HG02970 (cell line): ENCODE measurements at regions not wholly inside any gene's neighbourhood (a gene's known extent, or its start where the extent isn't known, plus 50 kb on each side); places are given as distances from the start of the nearest gene placed in this dataset.

Experiments used
- ATAC-seq: cut with Tn5 transposase; IDR thresholded peaks from one replicate; pipeline ENCODE4 v1.9.1; 2021; ENCODE audit warnings: mild to moderate bottlenecking, moderate library complexity, moderate number of reproducible peaks; ENCODE audit not compliant: unreplicated experiment, low FRiP score

DNA sequence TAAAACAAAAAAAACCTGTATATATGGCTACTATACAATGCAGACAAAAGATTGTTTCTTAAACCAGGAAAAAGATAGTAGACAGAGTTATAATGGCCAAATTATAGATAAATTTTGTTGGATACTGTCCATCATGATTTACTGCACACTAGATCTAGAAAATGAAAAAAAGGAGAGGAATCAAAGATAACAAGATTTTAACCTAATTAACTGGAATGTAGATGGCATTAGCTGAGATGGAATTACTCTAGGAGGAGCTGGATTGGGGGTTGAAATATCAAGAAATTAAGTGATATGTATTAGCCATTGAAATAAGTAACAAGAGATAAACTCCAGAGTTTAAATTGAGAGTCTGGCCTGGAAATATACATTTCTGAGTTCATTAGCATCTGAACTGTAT lies 1489.1 kb downstream of the PLA2G4A start:
- no peak for ATAC-seq

GRCh38 chr1:188325211-188325610 lies 1496.5 kb downstream of the PLA2G4A start:
- no peak for ATAC-seq

DNA sequence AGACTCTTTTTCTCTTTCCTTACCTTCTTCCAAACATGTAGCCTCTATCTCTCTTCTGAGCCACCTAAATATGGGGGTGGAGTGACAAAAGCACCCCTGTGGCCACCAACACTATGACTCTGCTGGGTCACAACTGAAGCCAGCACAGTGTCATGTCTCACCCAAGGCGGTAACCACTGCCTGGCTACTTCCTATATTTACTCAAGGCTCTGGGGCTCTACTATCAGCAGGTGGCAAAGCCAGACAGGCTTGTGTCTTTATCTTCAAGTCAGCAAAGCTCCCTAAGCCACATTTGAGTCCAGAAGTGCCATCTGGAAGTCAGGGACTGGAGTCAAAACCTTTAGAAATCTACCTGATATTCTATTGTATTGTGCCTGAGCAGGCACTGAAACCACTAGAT lies 1515.2 kb downstream of the PLA2G4A start:
- ATAC-seq, result no peak

DNA sequence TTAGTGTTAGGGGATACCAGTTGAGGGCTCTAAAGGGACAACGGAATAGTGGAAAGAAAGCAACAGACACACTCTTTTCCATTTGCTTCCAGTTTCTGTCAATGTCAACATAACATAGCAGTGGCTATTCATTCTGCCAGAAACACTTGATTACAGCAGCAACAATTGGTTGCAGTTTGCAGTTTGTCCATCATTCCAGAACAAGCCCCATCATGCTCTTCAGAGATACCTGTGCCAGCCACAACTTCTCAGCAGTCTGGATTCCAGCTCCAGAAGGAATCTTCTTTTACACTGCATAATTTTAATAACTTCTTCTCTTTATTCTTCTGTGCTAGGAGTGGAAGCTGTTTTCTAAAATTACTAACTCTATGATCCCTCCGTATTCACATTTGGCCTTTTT lies 1521.4 kb downstream of the PLA2G4A start:
- no peak for ATAC-seq

GRCh38 chr1:188355082-188355481 lies 1526.3 kb downstream of the PLA2G4A start:
- ATAC-seq, result no peak

DNA sequence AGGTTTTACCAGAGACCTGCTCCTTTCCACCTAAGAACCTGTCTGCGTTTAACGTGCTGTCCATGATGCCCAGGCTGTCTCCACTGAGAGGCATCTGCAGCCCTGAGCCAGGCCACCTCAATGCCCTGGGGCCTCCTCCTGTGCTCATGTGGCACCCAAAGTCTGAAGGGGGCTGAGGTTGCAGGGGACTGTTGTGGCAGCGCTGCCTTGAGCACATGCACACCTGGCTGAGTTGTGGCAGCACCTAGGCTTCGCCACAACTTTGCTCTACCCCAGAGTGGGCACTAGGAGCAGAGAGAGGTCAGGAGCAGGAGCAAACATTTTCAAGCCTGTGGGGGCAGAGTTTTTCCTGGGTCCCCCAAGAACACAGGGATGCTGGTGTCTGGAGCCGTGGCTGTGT lies 1527.1 kb downstream of the PLA2G4A start:
- no peak for ATAC-seq

DNA sequence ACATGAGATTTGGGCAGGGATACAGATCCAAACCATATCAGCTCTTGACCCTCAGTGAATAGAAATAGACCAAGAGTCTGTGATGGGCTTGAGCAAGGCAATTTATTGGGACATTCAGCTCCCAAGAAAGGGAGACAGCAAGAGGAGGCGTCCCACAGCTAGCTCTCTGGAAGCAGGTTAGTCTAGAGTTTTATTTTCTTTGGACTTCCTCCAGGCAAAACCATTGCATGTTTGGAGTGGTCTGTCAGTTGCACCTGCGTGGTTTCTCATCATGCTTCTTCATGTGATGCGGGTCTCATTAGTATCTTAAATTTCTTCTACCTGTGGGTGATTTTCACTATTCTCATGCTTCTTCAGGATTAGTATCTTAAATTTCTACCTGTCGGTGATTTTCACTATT lies 1530.6 kb downstream of the PLA2G4A start:
- no peak for ATAC-seq

DNA sequence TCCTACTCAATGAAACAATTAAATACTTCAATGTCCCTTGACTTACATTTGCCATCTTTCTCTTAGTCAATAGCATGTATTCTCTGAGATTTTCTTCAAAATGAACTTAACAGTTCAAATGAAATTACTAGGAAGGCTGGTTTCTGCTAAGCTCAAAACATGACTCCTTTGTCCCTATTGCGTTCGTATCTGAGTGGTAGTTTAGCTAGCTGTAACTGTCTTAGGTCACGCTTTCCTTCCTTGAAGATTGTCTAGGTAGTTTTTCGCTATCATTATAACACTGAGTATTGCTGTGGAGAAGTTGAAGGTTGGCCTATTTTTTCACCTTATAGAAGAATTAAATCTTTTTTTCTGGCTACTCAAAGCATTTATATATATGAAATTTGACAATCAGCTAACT lies 1535.2 kb downstream of the PLA2G4A start:
- ATAC-seq, result no peak

- ATAC-seq, result no peak
These were observed 1536.2 kb downstream of the PLA2G4A start for GRCh38 chr1:188364927-188365449.

GRCh38 chr1:188365874-188366273 lies 1537.1 kb downstream of the PLA2G4A start:
- no peak for ATAC-seq

DNA sequence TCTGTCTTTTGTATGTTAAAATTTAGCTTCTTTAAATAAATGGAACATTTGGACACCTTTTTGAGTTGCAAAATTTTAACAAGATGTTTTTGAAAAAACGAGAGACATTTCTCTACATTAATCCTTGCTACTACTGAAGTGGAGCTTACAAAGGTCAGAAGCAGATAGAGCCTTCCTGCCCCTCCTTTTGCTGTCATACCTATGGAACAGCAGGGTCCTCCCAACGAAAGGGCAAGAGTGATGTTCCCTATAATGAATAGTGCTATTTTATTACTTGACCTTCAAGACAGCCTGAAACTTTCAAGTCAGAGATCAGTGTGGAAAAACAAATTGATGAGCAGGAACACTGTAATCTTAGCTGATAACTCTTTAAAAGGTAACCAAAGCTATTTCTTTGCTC lies 1538.9 kb downstream of the PLA2G4A start:
- ATAC-seq, result no peak

DNA sequence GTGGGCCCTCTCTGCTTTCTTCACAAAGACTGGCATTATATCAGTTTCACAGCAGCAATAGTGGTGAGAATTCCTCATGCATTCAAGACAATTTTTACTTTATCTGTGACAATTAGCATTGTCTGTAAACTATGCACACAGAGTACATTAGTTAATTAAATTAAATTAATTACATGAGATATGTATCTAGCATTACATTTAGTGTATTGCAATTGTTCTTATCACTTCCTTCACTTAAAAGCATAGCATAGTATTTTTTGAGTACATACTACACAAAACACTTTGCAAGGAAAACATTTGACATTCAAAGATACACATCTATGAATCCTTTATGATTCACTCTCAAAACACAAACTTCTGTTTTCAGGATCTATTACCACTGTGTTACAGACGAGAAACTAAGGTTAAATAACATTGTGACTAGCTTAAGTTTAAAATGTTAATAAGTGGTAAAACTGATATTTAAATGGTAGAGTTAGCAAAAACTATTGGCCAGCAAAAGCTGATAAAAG lies 1542.6 kb downstream of the PLA2G4A start:
- no peak for ATAC-seq

- ATAC-seq, result no peak
These were observed 1544.1 kb downstream of the PLA2G4A start for GRCh38 chr1:188372821-188373220.

- no peak for ATAC-seq
These were observed 1554.1 kb downstream of the PLA2G4A start for GRCh38 chr1:188382851-188383250.

GRCh38 chr1:188386161-188386560 lies 1557.4 kb downstream of the PLA2G4A start:
- ATAC-seq, result no peak

DNA sequence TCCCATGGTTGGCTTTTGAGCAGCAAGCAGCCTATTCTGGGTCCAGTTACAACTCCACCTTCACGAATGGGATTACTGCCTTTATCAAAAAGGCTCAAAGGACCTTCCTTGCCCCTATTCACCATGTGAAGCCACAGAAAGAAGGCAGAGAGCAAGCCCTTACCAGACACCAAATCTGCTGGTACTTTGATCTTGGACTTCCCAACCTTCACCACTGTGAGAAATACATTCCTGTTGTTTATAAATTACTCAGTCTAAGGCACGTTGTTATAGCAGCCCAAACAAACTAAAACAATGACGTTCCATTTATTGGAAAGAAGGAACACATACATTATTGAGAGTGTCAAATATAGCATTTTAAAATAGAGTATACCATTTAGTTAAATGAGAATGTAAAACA lies 1557.9 kb downstream of the PLA2G4A start:
- ATAC-seq, result no peak

GRCh38 chr1:188394677-188395076 lies 1565.9 kb downstream of the PLA2G4A start:
- no peak for ATAC-seq

DNA sequence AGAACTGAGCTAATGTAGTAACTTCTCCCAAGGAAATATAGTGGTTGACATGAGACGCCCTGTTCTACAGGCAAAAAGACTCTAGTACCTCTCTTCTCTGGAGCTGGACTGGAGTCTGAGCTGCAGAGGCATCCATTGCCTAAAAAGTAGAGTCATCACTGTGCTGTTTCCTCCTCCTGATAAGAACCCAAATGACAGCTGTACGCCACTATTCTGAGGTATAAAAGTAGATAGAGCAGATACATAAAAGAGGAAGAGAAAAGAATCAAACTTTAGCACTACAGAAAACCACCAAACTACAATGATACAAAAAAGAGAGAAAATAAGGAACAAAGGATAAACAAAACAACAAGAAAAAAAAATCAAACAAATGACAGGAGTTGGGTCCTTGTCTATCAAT lies 1568.8 kb downstream of the PLA2G4A start:
- no peak for ATAC-seq

- ATAC-seq, result no peak
These were observed 1574.2 kb downstream of the PLA2G4A start for GRCh38 chr1:188402986-188403385.

DNA sequence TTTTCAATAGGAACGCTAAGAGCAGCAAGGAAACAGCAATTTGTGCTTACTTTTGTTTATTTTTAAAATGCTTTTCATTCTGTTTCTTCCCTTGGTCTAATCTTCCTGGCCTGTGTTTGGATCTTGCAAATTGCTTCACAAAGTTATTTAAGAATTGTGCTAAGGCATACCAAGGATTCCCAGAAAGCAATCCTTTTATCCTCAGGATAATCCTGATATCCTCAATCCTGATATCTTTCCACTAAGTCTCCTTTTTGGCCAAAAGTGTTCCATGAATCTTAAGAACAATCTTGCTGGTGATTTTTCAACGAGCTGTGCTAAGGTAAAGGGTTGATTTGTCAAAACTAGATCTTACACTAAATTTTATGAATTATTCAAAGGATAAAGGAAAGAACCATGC lies 1577.9 kb downstream of the PLA2G4A start:
- ATAC-seq, result no peak

DNA sequence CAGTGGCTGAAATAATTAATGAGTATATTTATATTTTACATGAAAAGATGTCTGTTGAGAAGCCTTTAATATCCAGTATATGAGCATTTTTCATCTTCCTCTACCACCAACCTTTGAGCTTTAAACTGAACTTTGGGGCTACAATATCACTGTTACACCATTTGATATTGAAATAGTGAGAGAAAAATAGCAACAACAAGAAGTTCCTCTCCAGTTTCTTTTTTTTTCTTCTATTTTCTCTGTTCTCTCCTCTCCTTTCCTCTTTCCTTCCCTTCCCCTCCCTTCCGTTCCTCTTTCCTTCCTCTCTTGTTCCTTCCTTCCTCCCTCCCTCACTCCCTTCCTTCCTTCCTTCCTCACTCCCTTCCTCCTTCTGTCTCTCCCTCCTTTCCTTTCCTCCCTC lies 1591.4 kb downstream of the PLA2G4A start:
- ATAC-seq, result no peak

- no peak for ATAC-seq
These were observed 1594.3 kb downstream of the PLA2G4A start for GRCh38 chr1:188423073-188423472.

DNA sequence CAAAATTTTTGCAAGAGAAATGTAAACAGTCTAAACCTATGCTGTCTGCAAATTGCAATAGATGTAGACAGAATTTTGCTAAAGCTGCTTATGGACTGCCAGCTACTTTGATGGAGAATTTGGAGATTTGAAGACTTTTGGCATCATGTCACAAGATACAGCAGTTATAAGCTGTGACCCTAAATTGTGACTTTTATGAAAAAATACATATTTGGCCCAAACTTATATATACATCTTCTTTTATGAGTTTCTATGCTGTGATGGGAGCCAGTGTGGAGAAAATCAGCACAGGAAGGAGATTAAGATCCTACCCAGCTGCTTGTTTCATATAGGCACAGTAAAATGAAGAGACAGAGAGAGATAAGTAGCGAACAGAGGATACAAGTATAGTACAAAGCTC lies 1595.4 kb downstream of the PLA2G4A start:
- no peak for ATAC-seq
